HepG2 (cell line): ENCODE measurements at regions not wholly inside any gene's neighbourhood (a gene's known extent, or its start where the extent isn't known, plus 50 kb on each side); places are given as distances from the start of the nearest gene placed in this dataset.

Experiments
- ATAC-seq: fragments of 200-7000 bp; cut with Tn5 transposase; 3 replicates; pipeline ENCODE4 v1.9.1; 2020; ENCODE audit warnings: mild to moderate bottlenecking, moderate library complexity
- BruUV-seq: library from RNA; stranded (reverse); fragments of 400-500 nt; replicated peaks from 2 replicates; lab custom pipeline; 2021; lab: Mats Ljungman, UMichigan
- CTCF ChIA-PET: fragments of 300-600 bp; formaldehyde crosslinking; extraction: SDS; loops from one replicate; lab custom pipeline; 2021; ENCODE audit warnings: low total read pairs, inconsistent platforms, low intra/inter-chr PET ratio; lab: Yijun Ruan, JAX
- POLR2A ChIA-PET: fragments of 350-600 bp; sonication (Branson Sonifier 250); formaldehyde crosslinking; loops from one replicate; lab custom pipeline; 2020; ENCODE audit warnings: antibody characterized with exemption, inconsistent platforms; lab: Yijun Ruan, JAX
- DNase-seq: peaks from one replicate; pipeline ENCODE4 v3.0.0-alpha.2; 2015; ENCODE audit warnings: low spot score
- FAIRE-seq: peaks from 3 replicates; lab custom pipeline; 2011; peaks lifted over from hg19 to GRCh38; lab: Jason Lieb, UNC
- H2AFZ ChIP-seq: one replicate; pipeline ENCODE4 v1.6.1; 2011; ENCODE audit warnings: low read length, inconsistent platforms
- H3K27ac ChIP-seq: fragments of 300-600 bp; 3 replicates; pipeline ENCODE4 v1.8.0; 2011; ENCODE audit warnings: mixed run types, mild to moderate bottlenecking, mixed read lengths, low read length, inconsistent platforms; ENCODE audit not compliant: insufficient read depth; ENCODE audit errors: extremely low read length
- H3K27me3 ChIP-seq, 2 experiments: fragments of 200-600 bp in 1 of 2; 2 replicates in 1 of 2; 3 replicates in 1 of 2; pipeline versions ENCODE4 v1.6.0 to v1.8.0; 2011; ENCODE audit warnings: low read length in 2 of 2, mild to moderate bottlenecking in 2 of 2, moderate library complexity in 2 of 2, inconsistent platforms in 1 of 2; ENCODE audit not compliant: insufficient read depth in 2 of 2, control insufficient read depth in 1 of 2
- H3K36me3 ChIP-seq, 2 experiments: fragments of 200-600 bp in 1 of 2; replicated peaks in 1 of 2; 2 replicates in 1 of 2; 3 replicates in 1 of 2; pipeline versions ENCODE4 v1.5.1 to v1.8.0; 2011; ENCODE audit warnings: low read length in 2 of 2, inconsistent platforms in 1 of 2; ENCODE audit not compliant: insufficient read depth in 2 of 2, control insufficient read depth in 1 of 2
- H3K4me1 ChIP-seq: 2 replicates; pipeline ENCODE4 v1.5.1; 2012; ENCODE audit warnings: low read length, inconsistent platforms; ENCODE audit not compliant: insufficient read depth
- H3K4me2 ChIP-seq: 2 replicates; pipeline ENCODE4 v1.6.0; 2011; ENCODE audit warnings: low read depth, low read length, inconsistent platforms
- H3K4me3 ChIP-seq, 3 experiments: fragments of 200-600 bp in 1 of 3; sonication (generic), shearing (Covaris generic) in 1 of 3; replicated peaks in 1 of 3; 2 replicates each; pipeline ENCODE4 v1.5.1; 2011 to 2016; ENCODE audit warnings: low read length in 3 of 3, inconsistent platforms in 2 of 3, low read depth in 2 of 3, mild to moderate bottlenecking in 2 of 3, control low read depth in 1 of 3, mixed read lengths in 1 of 3; ENCODE audit not compliant: insufficient read depth in 1 of 3
- H3K79me2 ChIP-seq: one replicate; pipeline ENCODE4 v1.6.1; 2011; ENCODE audit warnings: low read length, inconsistent platforms; ENCODE audit not compliant: insufficient read depth
- H3K9ac ChIP-seq: 2 replicates; pipeline ENCODE4 v1.6.0; 2011; ENCODE audit warnings: mild to moderate bottlenecking, low read depth, low read length, inconsistent platforms; ENCODE audit not compliant: insufficient read depth
- H3K9me3 ChIP-seq: 2 replicates; pipeline ENCODE4 v1.5.1; 2012; ENCODE audit warnings: mild to moderate bottlenecking, low read length
- H4K20me1 ChIP-seq: 2 replicates; pipeline ENCODE4 v1.6.0; 2011; ENCODE audit warnings: inconsistent platforms, mild to moderate bottlenecking, low read length, moderate library complexity; ENCODE audit not compliant: insufficient read depth
- CEBPB ChIP-seq: IDR thresholded peaks from 2 replicates; pipeline ENCODE4 v1.6.1; 2011; ENCODE audit warnings: low read depth, low read length, improper control_type of control experiment, borderline replicate concordance
- CTCF ChIP-seq: sonication (generic); formaldehyde crosslinking; IDR thresholded peaks from 2 replicates; pipeline ENCODE4 v1.5.0; 2020; ENCODE audit warnings: mild to moderate bottlenecking, missing genetic modification reagents, moderate library complexity
- POGZ ChIP-seq: sonication (generic); formaldehyde crosslinking; IDR thresholded peaks from 2 replicates; pipeline ENCODE4 v1.4.0; 2020; ENCODE audit warnings: mild to moderate bottlenecking, missing genetic modification reagents
- SALL1 ChIP-seq: sonication (generic); formaldehyde crosslinking; IDR thresholded peaks from 2 replicates; pipeline ENCODE4 v1.8.0; 2022; ENCODE audit warnings: mild to moderate bottlenecking, missing genetic modification reagents
- SMAD9 ChIP-seq: sonication (generic); formaldehyde crosslinking; IDR thresholded peaks from 2 replicates; pipeline ENCODE4 v1.5.1; 2020; ENCODE audit warnings: mild to moderate bottlenecking, missing genetic modification reagents
- STAG1 ChIP-seq: sonication (generic); formaldehyde crosslinking; IDR thresholded peaks from 2 replicates; pipeline ENCODE4 v1.4.0; 2020; ENCODE audit warnings: missing genetic modification reagents
- TCF7 ChIP-seq: sonication (generic); IDR thresholded peaks from 2 replicates; pipeline ENCODE4 v1.6.1; 2016; ENCODE audit warnings: antibody characterized with exemption, low read depth
- XRCC5 ChIP-seq: fragments of 200-400 bp; formaldehyde crosslinking; optimal IDR thresholded peaks from 2 replicates; pipeline ENCODE3; 2017; ENCODE audit warnings: mild to moderate bottlenecking, low read length
- ZKSCAN1 ChIP-seq: fragments of 150-350 bp; IDR thresholded peaks from 2 replicates; pipeline ENCODE4 v1.6.1; 2014; ENCODE audit warnings: low read length
- ZNF343 ChIP-seq: sonication (generic); formaldehyde crosslinking; IDR thresholded peaks from 2 replicates; pipeline ENCODE4 v1.4.0; 2020; ENCODE audit warnings: mild to moderate bottlenecking, missing genetic modification reagents
- ZNF430 ChIP-seq: sonication (generic); formaldehyde crosslinking; IDR thresholded peaks from 2 replicates; pipeline ENCODE4 v1.9.0; 2021; ENCODE audit warnings: mild to moderate bottlenecking, missing genetic modification reagents
- ZNF674 ChIP-seq: sonication (generic); formaldehyde crosslinking; IDR thresholded peaks from 2 replicates; pipeline ENCODE4 v1.5.0; 2020; ENCODE audit warnings: low read depth, mild to moderate bottlenecking, missing genetic modification reagents
- WGBS: methylation state at CpG from one replicate; pipeline ENCODE4 v1.1.6; 2017; ENCODE audit warnings: low lambda C conversion rate; 5-methylcytosine and 5-hydroxymethylcytosine counted together
- in situ Hi-C: cut with HindIII; loops from 2 replicates; pipeline ENCODE4 v1.10.0; 2017; ENCODE audit warnings: low pct_unique_long_range_greater_than_20kb; ENCODE audit not compliant: extremely low pct_ligation_motif_present
- intact Hi-C: fragments of 100-400 bp; cut with micrococcal nuclease; formaldehyde crosslinking; loops from one replicate; pipeline ENCODE4 v1.10.0; 2022; ENCODE audit not compliant: unreplicated experiment
- TF ChIP-seq, protein P1 (sequence below): sonication (generic); formaldehyde crosslinking; conservative IDR thresholded peaks from 2 replicates; pipeline ENCODE4 v1.8.1; 2023; ENCODE audit warnings: missing genetic modification reagents

DNA sequence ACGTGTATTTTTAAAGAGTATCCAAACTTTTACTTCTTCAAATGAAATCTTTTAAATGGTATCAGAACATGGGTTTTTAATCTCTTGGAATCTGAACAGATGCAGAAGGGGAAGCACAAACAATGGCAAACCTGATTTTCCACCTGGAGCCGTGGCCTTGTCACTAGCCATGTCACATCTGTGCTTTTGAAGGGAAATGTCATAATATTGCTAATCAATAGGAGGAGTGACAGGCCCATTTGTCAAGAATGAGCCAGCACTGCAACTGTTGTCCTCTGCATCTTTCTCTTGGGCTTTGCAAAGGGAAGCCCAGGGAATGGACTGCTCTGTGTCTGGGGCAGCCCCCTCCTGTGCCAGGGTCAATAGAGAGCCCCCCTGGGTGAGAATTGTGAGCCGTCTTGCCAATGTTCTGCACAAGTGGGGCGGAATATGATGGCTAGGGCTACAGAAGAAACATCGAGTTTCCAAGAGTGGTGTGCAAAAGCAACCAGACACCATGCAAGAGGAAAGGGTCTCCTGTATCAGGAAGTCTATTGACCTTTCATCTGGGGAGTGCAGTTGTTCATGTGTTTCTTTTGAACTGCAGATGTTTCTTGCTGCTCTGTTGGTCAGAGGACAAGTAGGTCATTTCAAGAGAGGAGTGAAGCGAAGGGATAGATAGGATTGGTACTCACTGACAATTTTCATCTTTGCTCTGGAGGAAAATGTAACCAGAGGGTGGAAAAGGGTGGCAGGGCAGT, 181.8 kb upstream of the NPVF start:
- BruUV-seq = no TSS peak
- ATAC-seq (no peak), FAIRE-seq (no peak), DNase-seq (no peak)
- Histone ChIP-seq H3K79me2 (no peaks in the 10 kb centered on the region), H4K20me1 (no peaks in the 10 kb centered on the region), H3K27me3 (peaks cover 0 to 11% of the 10 kb centered on the region in 2 experiments; a peak in 1 of 5 replicates), H3K4me3 (no peak overlapping the region), H3K27ac (no peak overlapping the region), H3K9ac (no peak overlapping the region), H3K36me3 (no peaks in the 10 kb centered on the region), H3K4me2 (no peak overlapping the region), H3K9me3 (no peaks in the 10 kb centered on the region), H3K4me1 (no peaks in the 10 kb centered on the region), H2AFZ (no peak overlapping the region)
- under 1% methylated on average over 6 of the region's 6 CpGs for WGBS
- TF ChIP-seq STAG1 (CRISPR knock-in tag) (no peak), ZNF343 (CRISPR knock-in tag) (no peak), CTCF (no peak), SALL1 (no peak), ZNF674 (CRISPR knock-in tag) (no peak), SMAD9 (CRISPR knock-in tag) (no peak)
- CTCF ChIA-PET = no interaction called here
- in situ Hi-C loops = no loop called here
- intact Hi-C loops = no loop called here
- POLR2A ChIA-PET = no interaction called here

- BruUV-seq = no TSS peak
- no peak for ATAC-seq
- Histone ChIP-seq H3K79me2 (no peaks in the 10 kb centered on the region), H3K4me1 (no peaks in the 10 kb centered on the region), H3K9me3 (no peaks in the 10 kb centered on the region), H3K27ac (no peak overlapping the region), H3K4me3 (no peak overlapping the region), H3K36me3 (no peaks in the 10 kb centered on the region), H3K27me3 (no peaks in the 10 kb centered on the region), H3K9ac (no peak overlapping the region), H2AFZ (no peak overlapping the region), H3K4me2 (no peak overlapping the region), H4K20me1 (no peaks in the 10 kb centered on the region)
- in situ Hi-C loops (no loop called here), intact Hi-C loops (no loop called here)
- no peak for DNase-seq
- ChIA-PET POLR2A (no interaction called here), CTCF (no interaction called here)
- 3% methylated on average over 3 of the region's 3 CpGs for WGBS
- no peak for FAIRE-seq
- TF ChIP-seq XRCC5 = no peak
- no peak for TF ChIP-seq ZKSCAN1
- no peak for TF ChIP-seq CEBPB
- no peak for TF ChIP-seq ZNF430 (CRISPR knock-in tag)
- no peak for TF ChIP-seq TCF7
- TF ChIP-seq POGZ (CRISPR knock-in tag) = no peak
- TF ChIP-seq, protein P1, sequence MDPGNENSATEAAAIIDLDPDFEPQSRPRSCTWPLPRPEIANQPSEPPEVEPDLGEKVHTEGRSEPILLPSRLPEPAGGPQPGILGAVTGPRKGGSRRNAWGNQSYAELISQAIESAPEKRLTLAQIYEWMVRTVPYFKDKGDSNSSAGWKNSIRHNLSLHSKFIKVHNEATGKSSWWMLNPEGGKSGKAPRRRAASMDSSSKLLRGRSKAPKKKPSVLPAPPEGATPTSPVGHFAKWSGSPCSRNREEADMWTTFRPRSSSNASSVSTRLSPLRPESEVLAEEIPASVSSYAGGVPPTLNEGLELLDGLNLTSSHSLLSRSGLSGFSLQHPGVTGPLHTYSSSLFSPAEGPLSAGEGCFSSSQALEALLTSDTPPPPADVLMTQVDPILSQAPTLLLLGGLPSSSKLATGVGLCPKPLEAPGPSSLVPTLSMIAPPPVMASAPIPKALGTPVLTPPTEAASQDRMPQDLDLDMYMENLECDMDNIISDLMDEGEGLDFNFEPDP = no peak
These were observed 192.5 kb upstream of the NPVF start for GRCh38 chr7:25420771-25421170.
